ENCODE measurements at regions not wholly inside any gene's neighbourhood (a gene's known extent, or its start where the extent isn't known, plus 50 kb on each side); places are given as distances from the start of the nearest gene placed in this dataset.

DNA sequence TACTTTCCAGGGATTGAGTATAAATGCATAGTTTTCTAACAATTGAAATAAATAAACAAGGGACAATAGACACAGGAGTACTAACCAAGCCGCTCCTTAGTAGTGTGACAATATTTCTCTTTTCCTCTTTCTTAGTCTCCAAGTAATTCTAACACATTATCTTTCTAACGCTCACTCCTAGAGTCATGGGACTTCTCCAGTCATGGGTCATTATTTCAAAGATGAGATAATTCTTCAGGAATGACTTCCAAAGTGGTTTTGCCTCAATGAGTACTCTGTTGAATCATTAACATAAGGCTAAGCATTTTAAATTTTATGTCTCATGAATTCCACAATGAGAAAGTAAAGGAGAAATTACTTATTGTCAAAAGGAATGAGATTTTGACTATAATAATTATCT is 605.8 kb upstream of the ADAMTS5 start:
- Mint-ChIP-seq H3K27ac (peak overlapping the region; percentile 44 to 95 (median 45)), H3K9me3 (peaks cover 13% of the 10 kb centered on the region), H3K4me1 (peaks cover 38% of the 10 kb centered on the region), H3K4me3 (no peak overlapping the region), H3K36me3 (ENCODE audit: low read depth) (no peaks in the 10 kb centered on the region), H3K27me3 (ENCODE audit: low read depth) (no peaks in the 10 kb centered on the region)
- TF ChIP-seq, protein P1, sequence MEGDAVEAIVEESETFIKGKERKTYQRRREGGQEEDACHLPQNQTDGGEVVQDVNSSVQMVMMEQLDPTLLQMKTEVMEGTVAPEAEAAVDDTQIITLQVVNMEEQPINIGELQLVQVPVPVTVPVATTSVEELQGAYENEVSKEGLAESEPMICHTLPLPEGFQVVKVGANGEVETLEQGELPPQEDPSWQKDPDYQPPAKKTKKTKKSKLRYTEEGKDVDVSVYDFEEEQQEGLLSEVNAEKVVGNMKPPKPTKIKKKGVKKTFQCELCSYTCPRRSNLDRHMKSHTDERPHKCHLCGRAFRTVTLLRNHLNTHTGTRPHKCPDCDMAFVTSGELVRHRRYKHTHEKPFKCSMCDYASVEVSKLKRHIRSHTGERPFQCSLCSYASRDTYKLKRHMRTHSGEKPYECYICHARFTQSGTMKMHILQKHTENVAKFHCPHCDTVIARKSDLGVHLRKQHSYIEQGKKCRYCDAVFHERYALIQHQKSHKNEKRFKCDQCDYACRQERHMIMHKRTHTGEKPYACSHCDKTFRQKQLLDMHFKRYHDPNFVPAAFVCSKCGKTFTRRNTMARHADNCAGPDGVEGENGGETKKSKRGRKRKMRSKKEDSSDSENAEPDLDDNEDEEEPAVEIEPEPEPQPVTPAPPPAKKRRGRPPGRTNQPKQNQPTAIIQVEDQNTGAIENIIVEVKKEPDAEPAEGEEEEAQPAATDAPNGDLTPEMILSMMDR (IDR thresholded peaks at IDR 0.05; ENCODE audit: unreplicated experiment in 3 of 3), result no peak

DNA sequence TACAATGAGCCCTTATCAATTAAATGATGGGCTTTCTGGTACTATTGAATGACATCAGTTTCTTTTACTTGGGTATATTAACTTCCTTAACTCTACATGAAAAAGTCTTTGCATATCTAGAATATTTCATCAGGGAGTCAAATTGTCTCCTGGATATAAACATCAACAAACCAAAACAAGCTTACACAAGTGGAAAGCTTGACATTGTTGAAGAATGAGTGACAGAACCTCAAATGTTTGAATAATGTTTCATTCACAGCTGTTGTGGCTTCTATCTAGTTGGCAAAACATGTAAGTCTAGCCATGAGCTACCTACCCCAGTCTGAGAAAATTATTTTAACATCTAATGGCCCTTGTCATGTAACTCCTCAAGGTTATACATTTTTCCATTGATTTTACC is 604.8 kb upstream of the ADAMTS5 start:
- TF ChIP-seq, protein P1 (IDR thresholded peaks at IDR 0.05; ENCODE audit: unreplicated experiment in 3 of 3), result no peak
- Mint-ChIP-seq H3K4me1 (peaks cover 48% of the 10 kb centered on the region), H3K4me3 (no peak overlapping the region), H3K36me3 (ENCODE audit: low read depth) (no peaks in the 10 kb centered on the region), H3K27ac (peak overlapping the region in 2 of 3 experiments; percentile 79 to 89), H3K9me3 (peaks cover 13% of the 10 kb centered on the region), H3K27me3 (ENCODE audit: low read depth) (no peaks in the 10 kb centered on the region)

DNA sequence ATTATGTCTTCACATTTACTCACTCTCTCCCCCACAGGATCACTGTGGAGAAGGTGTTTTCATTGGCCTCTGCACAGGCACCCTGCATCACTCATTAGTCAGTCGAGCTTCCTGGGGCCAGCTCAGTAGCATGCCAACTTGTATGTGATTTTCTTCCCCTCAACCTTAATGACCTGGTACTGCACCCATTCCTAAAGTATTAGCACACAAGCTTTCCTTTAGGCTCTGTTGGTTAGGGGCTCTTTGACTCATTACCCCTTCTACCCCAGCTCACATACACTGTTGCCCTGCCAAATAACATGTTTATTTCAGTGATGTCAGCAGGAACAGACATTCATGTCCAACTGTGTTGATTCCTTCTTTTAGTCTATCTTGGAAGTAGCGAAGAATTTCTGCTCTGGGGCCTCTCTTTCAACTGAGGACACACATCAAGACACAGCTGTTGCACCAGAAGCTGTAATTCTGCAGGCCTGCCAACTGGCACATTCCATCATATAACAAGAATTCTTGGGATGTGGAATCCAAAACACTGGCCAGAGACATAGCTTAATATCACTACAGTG is 603.5 kb upstream of the ADAMTS5 start:
- Mint-ChIP-seq H3K27ac (peak overlapping the region; percentile 79 to 96 (median 89)), H3K36me3 (ENCODE audit: low read depth) (no peaks in the 10 kb centered on the region), H3K4me3 (peak overlapping the region in 1 of 3 experiments; percentile 29), H3K9me3 (peaks cover 9% of the 10 kb centered on the region), H3K4me1 (peaks cover 60% of the 10 kb centered on the region), H3K27me3 (ENCODE audit: low read depth) (no peaks in the 10 kb centered on the region)
- TF ChIP-seq, protein P1 (IDR thresholded peaks at IDR 0.05; ENCODE audit: unreplicated experiment in 3 of 3), result no peak

DNA sequence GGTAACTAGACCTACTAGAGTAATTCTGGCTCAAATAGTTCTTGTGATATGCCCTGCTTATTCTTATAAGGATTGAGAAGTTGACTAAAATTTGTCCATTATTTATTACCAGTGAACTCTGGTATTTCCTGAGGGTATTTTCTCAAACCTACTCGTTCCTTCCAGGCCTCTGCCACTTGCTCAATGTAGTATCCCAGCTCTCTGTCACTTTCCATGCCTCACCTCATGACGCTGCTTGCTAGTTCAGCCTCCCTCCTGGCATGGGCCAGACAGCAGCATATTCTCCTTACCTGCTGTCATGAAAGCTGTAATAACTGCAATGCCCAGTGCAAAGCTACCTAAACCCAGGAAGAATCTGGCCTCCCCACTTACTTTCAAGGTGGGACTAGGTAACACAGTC is 602.9 kb upstream of the ADAMTS5 start:
- H3K27me3 Mint-ChIP-seq (ENCODE audit: low read depth), result no peaks in the 10 kb centered on the region
- no peaks in the 10 kb centered on the region for H3K36me3 Mint-ChIP-seq (ENCODE audit: low read depth)
- H3K4me3 Mint-ChIP-seq, result peak overlapping the region in 1 of 3 experiments; percentile 29
- TF ChIP-seq, protein P1 (IDR thresholded peaks at IDR 0.05; ENCODE audit: unreplicated experiment in 3 of 3), result no peak
- peaks cover 9% of the 10 kb centered on the region for H3K9me3 Mint-ChIP-seq
- H3K27ac Mint-ChIP-seq, result peak overlapping the region; percentile 79 to 96 (median 89)
- peaks cover 65% of the 10 kb centered on the region for H3K4me1 Mint-ChIP-seq

DNA sequence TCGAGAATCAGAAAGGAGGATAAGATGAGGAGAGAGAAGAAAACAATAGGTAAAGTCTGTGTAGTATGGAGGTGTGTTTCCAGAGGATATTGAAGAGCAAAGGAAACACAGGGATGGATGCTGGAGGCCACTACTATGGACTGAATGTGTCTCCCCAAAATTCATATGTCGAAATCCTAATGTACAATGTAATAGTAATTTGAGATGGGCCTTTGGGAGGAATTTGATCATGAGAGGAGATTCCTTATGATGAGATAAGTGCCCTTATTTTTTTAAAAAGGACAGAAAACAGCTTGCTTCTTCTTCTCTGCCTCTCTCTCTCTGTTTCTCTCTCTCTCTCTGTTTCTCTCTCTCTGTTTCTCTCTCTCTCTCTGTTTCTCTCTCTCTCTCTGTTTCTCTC is 602.2 kb upstream of the ADAMTS5 start:
- Mint-ChIP-seq H3K4me1 (peaks cover 67% of the 10 kb centered on the region), H3K9me3 (peaks cover 7% of the 10 kb centered on the region), H3K27me3 (ENCODE audit: low read depth) (no peaks in the 10 kb centered on the region), H3K4me3 (peak overlapping the region in 2 of 3 experiments; percentile 1 to 44), H3K27ac (peak overlapping the region; percentile 79 to 96 (median 89)), H3K36me3 (ENCODE audit: low read depth) (no peaks in the 10 kb centered on the region)
- TF ChIP-seq, protein P1 (IDR thresholded peaks at IDR 0.05; ENCODE audit: unreplicated experiment in 3 of 3), result no peak

DNA sequence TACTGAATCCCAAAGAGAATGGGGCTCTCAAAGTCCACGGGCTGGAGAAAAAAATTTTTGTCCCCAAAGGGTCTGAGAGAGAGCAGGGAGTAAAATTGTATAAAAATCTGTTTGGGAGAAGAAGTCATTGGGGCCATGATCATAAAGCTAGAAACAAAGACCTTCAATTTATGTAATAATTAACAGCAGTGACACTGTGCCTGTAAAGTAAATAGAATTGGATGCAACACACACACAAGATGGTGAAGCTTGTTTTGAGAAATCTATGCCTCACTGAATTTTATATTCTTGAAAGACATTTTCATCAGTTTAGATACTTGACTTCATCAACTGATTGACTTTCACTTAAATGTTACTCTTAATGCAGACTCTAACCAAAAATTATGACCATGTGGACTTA is 600.5 kb upstream of the ADAMTS5 start:
- Mint-ChIP-seq H3K4me3 (no peak overlapping the region), H3K27ac (peak overlapping the region; percentile 66 to 90 (median 81)), H3K36me3 (ENCODE audit: low read depth) (no peaks in the 10 kb centered on the region), H3K4me1 (peaks cover 63% of the 10 kb centered on the region), H3K9me3 (no peaks in the 10 kb centered on the region), H3K27me3 (ENCODE audit: low read depth) (no peaks in the 10 kb centered on the region)
- TF ChIP-seq, protein P1 (IDR thresholded peaks at IDR 0.05; ENCODE audit: unreplicated experiment in 3 of 3), result no peak

Data from nephron (organoid).